Prostate gland (tissue), 2 donors: ENCODE measurements at regions not wholly inside any gene's neighbourhood (a gene's known extent, or its start where the extent isn't known, plus 50 kb on each side); places are given as distances from the start of the nearest gene placed in this dataset.

ENCODE experiments used
- CTCF ChIP-seq, 4 experiments: fragments of 200-600 bp in 2 of 4; fragments of 450-650 bp in 2 of 4; sonication (generic) in 2 of 4; IDR thresholded peaks; 1 replicate in 3 of 4; 2 replicates in 1 of 4; pipeline ENCODE4 v1.5.1; 2016 to 2019; ENCODE audit warnings: antibody characterized with exemption in 4 of 4, mild to moderate bottlenecking in 2 of 4, moderate library complexity in 2 of 4
- POLR2AphosphoS5 ChIP-seq: sonication (generic); formaldehyde crosslinking; IDR thresholded peaks from one replicate; pipeline ENCODE4 v1.6.1; 2017; ENCODE audit warnings: antibody characterized with exemption

DNA sequence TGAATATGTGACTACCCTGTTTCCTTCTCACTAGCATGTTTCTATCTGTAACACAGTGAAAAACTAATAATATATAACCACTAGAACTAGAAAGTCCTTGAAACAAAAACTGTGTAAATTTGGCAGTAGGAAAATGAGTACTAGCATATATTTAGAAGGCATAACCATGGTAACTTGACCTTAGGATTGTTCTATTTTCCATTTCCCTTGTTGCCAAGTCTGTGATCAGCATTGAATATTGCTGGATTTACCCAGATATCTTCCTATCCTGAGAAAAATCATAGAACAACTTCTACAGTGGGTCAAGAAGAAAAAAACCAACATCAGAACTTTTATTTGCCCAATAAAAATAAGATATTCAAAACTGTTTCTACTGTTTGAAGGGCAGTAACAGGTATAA lies 563.9 kb upstream of the NRXN1 start:
- TF ChIP-seq CTCF (IDR thresholded peaks at IDR 0.05) (no peak), POLR2AphosphoS5 (no peak)
